Stimulated activated naive CD4-positive, alpha-beta T cell treated with Interleukin-2 at 50 U/mL for 16 hours (primary cell): ENCODE measurements at regions not wholly inside any gene's neighbourhood (a gene's known extent, or its start where the extent isn't known, plus 50 kb on each side); places are given as distances from the start of the nearest gene placed in this dataset.

Experiments
- DNase-seq: peaks from one replicate; lab custom pipeline; 2025; lab: John Stamatoyannopoulos, UW

DNA sequence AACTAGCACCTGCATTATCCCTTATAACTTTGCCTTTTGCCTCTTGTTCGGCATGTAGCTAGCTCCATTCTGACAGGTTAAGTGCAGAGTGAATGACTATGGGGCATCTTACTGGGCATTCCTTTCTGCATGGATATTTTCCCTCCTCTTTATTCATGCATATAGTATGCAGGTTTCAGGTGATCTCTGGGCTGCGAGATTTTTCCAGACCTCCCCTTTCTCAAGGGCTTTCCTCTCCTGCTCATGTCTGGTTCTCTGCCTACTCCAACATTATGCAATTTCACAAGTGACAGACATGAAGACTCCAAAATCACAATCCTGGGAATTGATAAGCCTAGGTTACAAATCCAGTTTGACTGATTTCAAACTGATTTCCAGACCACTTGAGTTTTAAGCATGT lies 503.8 kb downstream of the NXPH1 start:
- no peak for DNase-seq

DNA sequence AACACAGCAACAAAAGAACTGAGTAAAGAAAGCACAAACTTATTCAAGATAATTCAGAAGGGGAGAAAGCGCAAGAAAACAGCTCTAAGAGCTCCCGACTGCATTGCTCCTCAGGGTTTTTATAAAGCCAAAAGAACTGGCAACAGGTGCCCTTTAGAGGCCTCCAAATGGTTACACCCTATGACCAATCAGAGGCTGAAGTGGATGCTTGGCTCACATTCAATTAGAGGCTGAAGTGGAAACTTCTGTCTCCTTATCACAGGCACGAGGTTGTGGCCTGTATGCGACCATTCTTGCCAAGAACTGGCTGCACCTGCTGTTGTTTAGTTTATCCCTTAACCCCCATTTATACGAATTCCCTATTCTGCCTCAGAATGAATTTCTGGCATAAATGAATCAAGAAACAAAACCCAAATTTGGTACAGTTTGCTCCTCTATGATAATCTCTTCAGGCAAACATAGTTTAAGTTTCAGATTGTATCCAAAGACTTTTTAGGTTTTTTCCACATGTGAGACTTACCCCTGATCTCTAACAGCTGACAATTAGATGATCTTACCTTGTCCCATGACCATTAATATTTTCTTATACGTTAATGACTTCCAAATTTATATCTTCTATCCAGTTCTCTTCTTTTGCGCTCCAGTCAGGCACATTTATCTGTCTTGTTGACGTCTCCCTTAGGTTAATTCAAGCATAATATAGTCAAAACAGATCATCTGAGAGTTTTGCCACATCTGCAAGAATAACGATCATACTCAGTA lies 504.8 kb downstream of the NXPH1 start:
- DNase-seq: no peak

DNA sequence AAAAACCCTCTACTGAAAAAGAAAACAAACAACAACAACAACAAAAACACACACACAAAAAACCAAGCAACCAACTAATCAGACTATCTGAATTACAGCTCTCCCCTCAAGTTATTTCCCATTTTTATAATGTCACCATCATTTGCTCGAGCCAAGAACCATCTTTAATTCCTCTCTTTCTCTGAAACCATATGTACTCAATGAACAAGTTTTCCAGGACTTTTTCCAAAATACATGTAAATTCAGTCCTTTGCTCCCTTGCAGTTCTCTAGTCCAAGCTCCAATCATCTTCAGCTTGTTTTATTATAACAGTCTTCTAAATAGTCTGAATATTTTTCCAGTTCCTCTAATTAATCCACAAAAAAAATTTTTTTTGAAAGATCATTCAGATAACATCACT lies 506.0 kb downstream of the NXPH1 start:
- no peak for DNase-seq

DNA sequence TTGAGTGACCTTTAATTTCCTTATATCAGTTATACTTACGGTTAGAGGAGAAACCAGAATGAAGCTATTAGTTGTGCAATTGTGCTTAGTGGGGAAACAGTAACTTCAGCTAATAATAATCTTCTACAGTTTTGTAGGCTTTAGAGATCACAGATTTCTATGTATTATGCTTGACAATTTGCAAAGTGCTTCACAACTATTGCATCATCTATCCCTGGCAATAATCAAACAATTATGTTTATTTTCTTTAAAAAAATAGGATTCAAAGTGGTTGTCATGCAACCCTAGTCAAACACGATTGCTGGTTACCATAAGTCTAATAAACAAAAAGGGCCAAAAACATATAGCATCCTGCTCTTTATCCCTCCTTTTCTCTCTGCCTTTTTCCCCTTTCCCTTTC lies 530.3 kb downstream of the NXPH1 start:
- DNase-seq: no peak

DNA sequence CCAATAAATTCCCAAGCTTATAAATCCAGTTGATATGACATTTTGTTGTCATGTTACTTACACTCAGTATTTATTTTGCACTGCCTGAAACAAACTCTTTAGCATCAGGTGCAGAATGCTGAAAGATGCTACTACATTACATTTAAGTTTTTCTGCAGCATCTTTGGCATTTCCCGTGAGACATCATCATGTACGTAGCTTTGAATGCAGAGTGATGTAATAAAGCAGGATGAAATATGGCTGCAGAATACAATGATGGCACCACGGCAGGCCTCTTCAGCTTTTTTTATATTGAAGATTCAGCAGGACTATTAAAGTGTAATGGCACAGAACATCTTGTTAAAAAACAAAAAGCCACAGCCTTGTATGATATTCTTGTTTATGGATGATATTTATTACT lies 531.8 kb downstream of the NXPH1 start:
- no peak for DNase-seq

DNA sequence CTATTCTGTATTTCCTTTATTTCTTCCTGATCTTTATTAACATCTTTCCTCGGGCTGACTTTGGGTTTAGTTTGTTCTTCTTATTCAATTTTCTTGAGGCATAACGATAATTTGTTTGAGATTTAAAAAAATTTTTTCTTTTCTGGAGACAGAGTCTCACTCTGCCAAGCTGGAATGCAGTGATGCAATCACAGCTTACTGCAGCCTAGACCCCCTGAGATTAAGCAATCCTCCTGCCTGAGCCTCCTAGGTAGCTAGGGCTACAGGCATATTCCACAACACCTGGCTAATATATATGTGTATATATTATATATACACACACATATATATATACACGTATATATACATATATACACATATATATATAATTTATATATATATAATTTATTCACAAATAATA lies 540.2 kb downstream of the NXPH1 start:
- DNase-seq: no peak

DNA sequence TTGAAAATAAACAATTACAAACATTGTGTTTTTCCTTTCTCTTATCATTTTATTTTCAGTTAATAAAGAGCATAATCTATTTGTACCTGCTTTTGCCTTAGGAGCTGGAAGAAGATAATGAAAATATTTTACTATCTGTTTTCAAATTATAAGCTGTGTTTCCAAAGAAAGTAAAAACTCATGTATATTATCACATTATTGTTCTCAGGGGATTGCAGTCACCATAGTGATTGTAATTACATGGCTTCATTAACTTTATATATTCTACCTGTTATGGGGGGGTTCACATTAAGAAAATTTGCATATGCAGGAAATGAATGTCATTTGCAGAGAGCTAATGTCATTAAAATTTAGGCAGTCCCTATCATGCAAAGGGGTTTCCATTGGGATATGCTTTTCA lies 542.3 kb downstream of the NXPH1 start:
- no peak for DNase-seq

DNA sequence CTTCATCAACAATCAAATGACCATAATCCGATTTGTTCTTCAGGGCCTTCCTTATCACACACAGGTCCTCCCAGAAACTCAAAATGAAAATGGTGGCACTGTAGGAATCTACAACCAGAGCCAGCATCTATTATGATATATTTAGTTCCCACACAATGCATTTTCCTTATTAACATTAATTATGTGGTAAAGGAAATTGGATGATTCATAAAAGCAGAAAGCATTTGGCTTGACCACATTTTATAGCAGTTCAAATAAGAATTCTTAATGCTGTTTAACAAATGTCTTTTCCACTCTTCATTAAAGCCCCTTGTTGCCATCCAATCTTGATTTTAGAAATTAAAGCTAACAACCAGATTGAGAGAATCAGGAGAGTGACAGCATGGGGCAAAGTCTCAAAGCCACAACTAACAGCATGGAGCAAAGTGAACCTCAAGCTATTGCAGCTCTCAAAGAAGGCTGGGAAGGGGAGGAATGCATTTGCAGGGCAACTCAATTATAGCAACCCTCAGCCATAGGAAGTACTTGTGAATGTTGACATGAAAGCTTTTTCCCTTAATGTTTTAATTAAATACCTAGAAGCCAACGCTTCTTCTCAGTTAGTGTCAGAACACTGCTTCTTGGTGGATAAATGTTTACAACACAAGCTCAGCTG lies 549.1 kb downstream of the NXPH1 start:
- no peak for DNase-seq

DNA sequence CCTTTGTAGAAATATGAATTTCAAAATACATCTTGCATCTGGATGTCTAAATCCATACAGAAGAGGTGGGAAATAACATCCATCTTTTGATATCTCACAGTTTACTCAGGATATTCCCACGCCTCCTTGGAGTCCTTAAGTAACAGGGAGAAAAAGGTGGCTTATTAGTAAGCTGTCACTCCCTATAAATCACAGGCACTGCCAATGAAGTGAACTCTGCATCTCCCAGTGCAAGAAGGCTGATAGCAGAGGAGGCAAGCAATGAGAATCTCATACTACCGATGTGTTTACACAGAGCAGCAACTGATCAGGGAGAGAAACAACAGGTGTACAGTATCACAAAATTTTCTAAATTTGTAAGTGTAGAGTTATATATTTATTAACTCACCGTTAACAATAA lies 551.8 kb downstream of the NXPH1 start:
- DNase-seq: no peak

DNA sequence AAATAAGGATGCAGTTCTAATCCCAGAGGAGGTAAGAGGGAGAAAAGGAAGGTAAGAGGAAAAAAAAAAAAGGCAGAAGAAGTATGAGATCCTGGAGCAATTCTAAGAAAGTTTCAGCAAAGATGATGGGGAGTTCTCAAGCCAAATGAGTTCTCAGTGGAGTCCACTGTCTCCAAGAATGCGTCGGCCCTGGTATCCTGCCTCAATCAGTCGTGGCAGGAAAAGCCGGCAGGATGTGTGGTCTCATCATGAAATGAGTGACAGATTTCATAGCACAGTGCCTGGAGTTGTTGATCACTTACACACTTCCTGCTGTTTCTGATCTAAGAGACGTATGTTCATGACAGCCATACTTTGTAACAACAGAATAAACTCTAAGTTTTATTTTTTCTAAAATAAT lies 554.9 kb downstream of the NXPH1 start:
- DNase-seq: no peak

DNA sequence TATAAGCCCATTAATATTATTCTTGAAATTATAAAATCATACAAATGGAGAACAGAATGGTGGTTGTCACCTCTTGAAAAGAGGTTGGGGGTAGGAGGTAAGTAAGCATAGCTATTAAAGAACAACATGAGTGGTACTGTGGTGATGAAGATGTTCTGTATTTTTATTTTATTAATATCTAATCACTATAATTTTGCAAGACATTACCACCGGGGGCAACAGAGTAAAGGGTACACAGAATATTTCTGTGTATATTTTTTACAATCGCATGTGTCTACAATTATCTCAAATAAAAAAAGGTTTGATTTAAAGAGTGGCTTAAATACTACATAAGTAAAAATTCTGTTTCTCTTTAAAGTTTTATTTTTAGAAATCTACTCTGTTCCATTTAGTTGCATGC lies 557.8 kb downstream of the NXPH1 start:
- no peak for DNase-seq

DNA sequence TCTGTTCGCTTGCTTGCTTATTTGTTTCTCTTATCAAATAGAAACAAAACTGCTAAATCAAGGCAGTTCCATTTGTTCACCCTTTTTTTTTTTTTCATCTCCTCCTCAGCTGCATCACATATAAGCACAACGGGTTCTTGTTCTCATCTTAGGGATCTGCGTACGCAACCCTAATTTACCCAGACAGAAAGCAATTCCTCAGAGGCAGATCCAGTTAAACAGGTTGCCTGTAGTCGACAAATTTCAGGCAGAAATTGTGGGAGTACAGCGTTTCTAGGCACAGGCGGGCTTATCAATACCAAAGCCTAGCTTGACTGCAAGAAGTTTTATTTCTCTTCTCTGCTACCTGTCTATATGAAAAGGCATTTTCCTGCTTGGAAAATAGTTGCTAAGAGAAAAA lies 565.4 kb downstream of the NXPH1 start:
- DNase-seq: no peak

DNA sequence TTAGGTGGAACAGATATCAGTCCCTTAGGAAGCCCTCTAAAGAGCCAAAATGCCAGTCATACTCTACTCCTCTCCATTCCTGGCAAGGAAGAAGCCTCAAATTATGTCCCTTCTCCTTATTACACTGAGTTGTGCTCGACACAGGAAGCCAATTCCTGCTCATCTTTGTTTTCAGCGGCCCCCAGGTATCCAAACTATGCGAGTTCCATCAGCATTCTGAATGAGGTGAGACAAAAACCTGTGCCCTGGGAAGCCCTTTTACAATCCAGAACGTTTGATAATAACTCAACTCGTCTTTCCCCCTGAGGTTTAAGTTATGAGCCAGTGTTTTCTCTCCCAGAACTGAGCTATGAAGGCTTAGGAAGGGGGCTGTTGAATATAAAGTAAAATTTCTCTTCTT lies 580.5 kb downstream of the NXPH1 start:
- DNase-seq: no peak

DNA sequence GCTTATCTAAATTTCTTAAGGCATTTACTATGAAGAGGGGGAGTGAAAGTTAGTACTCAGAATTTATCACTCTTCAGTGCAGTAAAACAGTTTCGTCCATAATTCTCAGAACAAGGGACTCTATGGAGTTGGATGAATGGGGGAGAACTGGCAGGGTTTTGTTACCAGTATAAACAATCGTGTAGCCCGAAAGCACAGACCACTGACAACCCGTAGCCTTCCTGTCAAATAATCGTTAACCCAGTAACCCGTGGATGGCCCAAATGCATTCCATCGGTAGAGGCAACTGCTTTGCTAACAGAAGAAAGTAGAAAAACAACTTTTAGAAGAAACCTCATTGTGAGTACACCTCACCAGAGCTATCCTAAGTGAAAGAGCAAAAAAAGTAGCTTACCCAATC lies 583.9 kb downstream of the NXPH1 start:
- no peak for DNase-seq

DNA sequence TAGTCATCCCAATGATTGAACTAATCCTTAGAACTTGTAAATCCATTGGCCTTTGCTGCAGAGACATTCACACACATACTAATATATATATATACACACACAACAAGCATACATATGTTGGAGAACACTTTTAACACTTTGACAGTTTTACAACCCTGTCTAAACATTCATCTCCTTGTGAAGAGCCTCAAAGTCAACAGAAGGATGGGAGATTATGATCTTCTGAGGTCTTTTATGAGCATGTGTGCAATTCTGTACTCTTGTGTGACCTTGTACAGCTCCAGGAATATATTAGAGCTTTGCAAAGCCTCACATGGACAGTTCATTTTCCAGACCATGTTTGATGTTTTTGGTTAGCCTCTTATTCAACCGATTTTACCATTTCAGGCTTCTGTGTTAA lies 589.0 kb downstream of the NXPH1 start:
- DNase-seq: no peak

DNA sequence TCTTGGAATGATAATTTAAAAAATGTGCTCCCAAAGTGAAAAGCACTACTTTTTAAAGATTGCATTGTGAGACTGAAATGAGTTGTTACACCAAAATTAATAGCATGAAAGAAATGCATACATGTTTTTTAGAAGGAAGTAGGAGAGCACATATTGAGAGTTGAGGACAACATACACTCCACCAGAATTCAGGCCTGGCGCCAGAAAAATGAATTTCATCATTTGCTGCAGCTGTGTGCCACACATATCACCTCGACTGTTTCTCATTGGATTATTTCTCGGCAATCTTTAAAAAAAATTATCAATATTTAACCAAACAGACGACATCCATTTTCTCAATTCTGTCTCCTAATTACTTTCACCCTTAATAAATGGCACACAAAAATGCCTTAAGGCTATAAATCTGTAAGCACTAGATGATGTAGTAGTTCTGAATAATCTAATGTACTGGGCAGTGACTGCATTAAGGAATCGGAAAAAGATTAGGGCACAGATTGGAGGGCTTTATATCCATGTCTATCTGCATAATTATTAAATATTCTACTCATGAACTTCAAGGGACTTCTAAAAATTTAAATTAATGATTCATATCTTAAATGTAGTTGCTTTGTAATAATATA lies 590.4 kb downstream of the NXPH1 start:
- DNase-seq: no peak

DNA sequence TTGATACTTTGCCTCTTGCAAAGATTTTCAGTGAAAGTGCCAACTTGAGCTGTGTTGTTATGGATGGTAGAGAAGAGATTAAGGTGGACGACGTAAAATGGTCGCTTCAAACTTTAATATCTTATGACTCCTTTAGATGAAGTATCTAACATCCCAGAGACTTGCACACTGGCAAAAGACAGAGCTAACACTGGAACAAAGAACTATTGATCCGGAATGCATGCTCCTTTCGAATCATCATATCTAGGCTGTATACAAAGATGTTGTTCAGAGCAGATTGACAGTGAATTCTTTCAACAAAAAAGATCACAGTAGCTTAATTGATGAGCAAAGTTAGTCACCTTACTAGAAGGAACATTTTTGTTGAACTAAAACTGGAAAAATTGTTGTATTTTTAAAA lies 592.7 kb downstream of the NXPH1 start:
- DNase-seq: no peak

DNA sequence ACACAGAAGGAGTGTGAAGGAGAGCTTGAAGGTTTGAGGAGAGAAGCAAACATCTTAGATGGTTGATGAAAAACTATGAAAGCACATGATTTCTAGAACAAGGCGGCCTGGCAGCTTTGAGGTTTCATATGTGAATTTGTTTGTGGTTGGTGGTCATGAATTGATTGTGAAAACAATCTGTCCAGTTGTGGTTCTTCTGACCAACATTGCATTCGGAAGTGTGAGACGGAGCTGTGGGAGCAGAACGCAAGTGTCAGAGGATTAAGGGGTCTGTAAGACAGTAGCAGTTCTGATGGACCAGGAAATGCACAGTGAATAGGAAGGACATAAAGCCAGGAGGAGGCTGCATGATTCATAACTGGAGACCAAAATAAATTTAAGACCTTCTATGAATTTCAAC lies 594.6 kb downstream of the NXPH1 start:
- DNase-seq: no peak

DNA sequence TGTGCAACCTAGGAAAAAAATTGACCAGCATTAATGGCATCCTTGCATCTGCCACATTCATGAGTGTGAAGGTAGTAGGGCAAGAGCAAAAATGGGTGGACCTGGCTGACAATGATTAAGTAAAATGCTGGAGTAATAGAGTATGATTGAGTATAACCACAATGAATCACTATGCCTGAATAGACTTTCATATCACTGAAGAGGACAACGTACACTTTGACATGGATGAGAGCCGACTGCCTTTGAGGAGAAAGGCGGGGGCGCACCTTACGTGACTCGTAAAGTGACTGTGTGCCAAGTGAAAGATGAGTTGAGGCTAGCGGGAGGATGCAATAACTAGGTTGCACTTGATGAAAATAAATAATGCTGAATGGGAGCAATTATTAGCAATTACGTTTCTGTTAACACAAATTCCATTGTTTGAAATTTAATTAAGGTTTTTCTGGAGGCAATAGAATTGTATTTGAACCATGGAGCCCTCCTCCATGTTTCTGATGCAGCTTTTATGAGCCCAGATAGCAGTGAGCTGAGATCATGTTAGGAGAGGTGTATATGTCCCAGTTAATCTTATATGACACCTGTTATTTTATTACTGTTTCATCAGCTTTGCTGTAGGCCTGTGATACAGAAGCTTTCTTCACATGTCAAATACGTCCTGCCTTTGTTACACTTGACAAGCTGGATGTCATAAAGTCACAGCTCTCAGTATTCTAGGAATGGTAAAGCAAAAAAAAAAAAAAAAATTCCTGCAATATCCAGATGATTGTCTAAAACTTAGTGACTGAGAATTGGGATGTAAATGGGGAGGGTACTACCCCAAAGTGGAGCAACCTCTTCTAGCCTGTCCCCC lies 596.5 kb downstream of the NXPH1 start:
- DNase-seq: no peak

DNA sequence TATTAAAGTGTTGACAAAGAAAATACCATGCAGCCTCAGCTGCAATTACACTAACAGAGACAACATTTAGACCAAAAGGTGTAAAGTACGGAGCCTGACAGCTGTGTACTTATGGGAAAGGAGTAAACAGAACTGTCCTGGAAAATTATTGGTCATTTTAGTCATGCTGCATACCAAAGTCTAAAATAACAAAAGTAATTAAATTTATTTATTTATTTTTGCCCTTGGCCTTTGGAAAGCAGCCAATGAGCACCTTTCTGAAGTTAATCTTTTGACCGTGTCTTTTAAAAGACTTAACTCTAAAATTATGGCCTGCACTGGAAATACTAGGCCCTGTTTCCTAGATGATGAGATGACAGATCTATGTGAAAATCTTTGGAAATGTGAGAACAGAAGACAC lies 597.6 kb downstream of the NXPH1 start:
- no peak for DNase-seq

DNA sequence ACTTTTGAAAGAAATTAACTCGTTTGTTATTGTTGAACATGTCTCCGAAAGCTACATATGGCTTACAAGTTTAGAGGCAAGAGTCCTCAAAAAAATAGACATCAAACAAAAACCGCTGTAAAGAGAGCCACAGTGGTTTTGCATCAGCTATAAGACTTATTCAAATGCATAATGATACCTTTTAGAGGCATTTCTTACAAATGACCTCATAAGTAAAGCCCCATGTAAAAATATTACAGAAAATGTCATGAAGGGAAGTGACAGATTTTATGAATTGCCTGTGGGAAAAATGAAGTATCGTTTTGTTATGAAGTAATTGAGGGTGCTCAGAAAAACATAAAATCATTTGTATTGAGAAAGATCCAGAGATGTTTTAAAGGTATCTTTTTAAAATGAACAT lies 598.0 kb downstream of the NXPH1 start:
- no peak for DNase-seq

DNA sequence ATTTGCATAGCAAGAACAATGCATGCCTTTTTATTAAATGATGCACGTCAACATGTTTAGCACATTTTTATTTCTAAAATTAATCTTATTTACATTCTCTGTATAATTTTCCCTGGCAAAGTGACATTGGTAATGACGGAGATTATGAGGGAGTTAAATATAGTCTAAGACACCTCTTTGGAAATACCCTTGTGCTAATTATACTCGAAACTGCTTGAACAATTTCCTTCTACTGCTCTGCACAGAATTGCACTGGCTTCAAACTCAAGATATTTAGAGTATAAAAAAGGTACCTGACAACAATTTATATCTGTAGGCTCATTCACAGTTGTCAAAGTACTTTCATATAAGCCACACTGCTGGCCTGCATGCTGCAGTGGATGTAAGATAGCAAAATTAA lies 602.7 kb downstream of the NXPH1 start:
- DNase-seq: no peak
